Renal cortex interstitium (tissue), 11 donors: ENCODE measurements at regions not wholly inside any gene's neighbourhood (a gene's known extent, or its start where the extent isn't known, plus 50 kb on each side); places are given as distances from the start of the nearest gene placed in this dataset.
"Not testable (repeated sequence)": the region's sequence is repeated elsewhere in the genome, so short reads cannot be mapped to it uniquely, and the experiment has no call there.

ENCODE experiments used
- DNase-seq, 11 donors: peaks; one replicate each; pipeline ENCODE4 v3.0.0-alpha.2; 2013; ENCODE audit warnings: low read depth in 9 of 11, low spot score in 4 of 11; ENCODE audit errors: extremely low read depth in 1 of 11

- DNase-seq = no peak
These were observed 661.2 kb upstream of the NR2F2 start for GRCh38 chr15:95669146-95669922.

- no peak for DNase-seq
These were observed 656.5 kb upstream of the NR2F2 start for GRCh38 chr15:95674031-95674430.

- DNase-seq = no peak
These were observed 654.0 kb upstream of the NR2F2 start for GRCh38 chr15:95676500-95676899.

- DNase-seq = no peak
These were observed 650.5 kb upstream of the NR2F2 start for GRCh38 chr15:95679847-95680582.

GRCh38 chr15:95680728-95681127 is 649.8 kb upstream of the NR2F2 start:
- DNase-seq = no peak

GRCh38 chr15:95681836-95682544 is 648.5 kb upstream of the NR2F2 start:
- DNase-seq = no peak

- DNase-seq = no peak
These were observed 646.4 kb upstream of the NR2F2 start for GRCh38 chr15:95684126-95684525.

GRCh38 chr15:95684693-95685115 is 645.8 kb upstream of the NR2F2 start:
- no peak for DNase-seq

GRCh38 chr15:95687061-95687460 is 643.4 kb upstream of the NR2F2 start:
- no peak for DNase-seq

- DNase-seq = no peak
These were observed 642.8 kb upstream of the NR2F2 start for GRCh38 chr15:95687686-95688085.

GRCh38 chr15:95690631-95691340 is 639.7 kb upstream of the NR2F2 start:
- DNase-seq = no peak

- DNase-seq = no peak
These were observed 636.6 kb upstream of the NR2F2 start for GRCh38 chr15:95693917-95694316.

GRCh38 chr15:95698230-95698629 is 632.3 kb upstream of the NR2F2 start:
- DNase-seq = no peak

GRCh38 chr15:95698951-95699350 is 631.5 kb upstream of the NR2F2 start:
- DNase-seq = no peak

GRCh38 chr15:95699578-95699977 is 630.9 kb upstream of the NR2F2 start:
- DNase-seq = no peak

GRCh38 chr15:95700692-95701091 is 629.8 kb upstream of the NR2F2 start:
- not testable (repeated sequence) for DNase-seq

GRCh38 chr15:95701410-95701809 is 629.1 kb upstream of the NR2F2 start:
- no peak for DNase-seq

GRCh38 chr15:95709959-95710695 is 620.4 kb upstream of the NR2F2 start:
- no peak for DNase-seq

GRCh38 chr15:95712785-95713184 is 617.7 kb upstream of the NR2F2 start:
- no peak for DNase-seq
